Neural progenitor cell (in vitro differentiated cells): ENCODE measurements at regions not wholly inside any gene's neighbourhood (a gene's known extent, or its start where the extent isn't known, plus 50 kb on each side); places are given as distances from the start of the nearest gene placed in this dataset.

ENCODE experiments used
- DNase-seq: peaks from one replicate; pipeline ENCODE4 v3.0.0-alpha.2; 2016; ENCODE audit warnings: low spot score
- H2AFZ ChIP-seq: fragments of 200-600 bp; sonication (generic); replicated peaks from 2 replicates; pipeline ENCODE4 v1.6.1; 2016; ENCODE audit warnings: antibody characterized with exemption
- H3F3A ChIP-seq: fragments of 200-600 bp; sonication (generic); 2 replicates; pipeline ENCODE4 v1.6.1; 2016; ENCODE audit warnings: antibody characterized with exemption, low read depth
- H3K27ac ChIP-seq: fragments of 200-600 bp; sonication (generic); 2 replicates; pipeline ENCODE4 v1.5.1; 2016; ENCODE audit warnings: mild to moderate bottlenecking
- H3K27me3 ChIP-seq: fragments of 200-600 bp; sonication (generic); 2 replicates; pipeline ENCODE4 v1.6.1; 2016; ENCODE audit warnings: mild to moderate bottlenecking, moderate library complexity
- H3K36me3 ChIP-seq: fragments of 200-600 bp; sonication (generic); 2 replicates; pipeline ENCODE4 v1.5.1; 2016
- H3K4me1 ChIP-seq: fragments of 200-600 bp; sonication (generic); 2 replicates; pipeline ENCODE4 v1.6.1; 2016; ENCODE audit warnings: mixed run types
- H3K4me2 ChIP-seq: fragments of 200-600 bp; sonication (generic); 2 replicates; pipeline ENCODE4 v1.6.1; 2016
- H3K4me3 ChIP-seq: fragments of 200-600 bp; sonication (generic); 2 replicates; pipeline ENCODE4 v1.5.1; 2016
- H3K79me2 ChIP-seq: fragments of 200-600 bp; sonication (generic); 2 replicates; pipeline ENCODE4 v1.6.1; 2016; ENCODE audit warnings: low read depth
- H3K9ac ChIP-seq: fragments of 200-600 bp; sonication (generic); 2 replicates; pipeline ENCODE4 v1.6.1; 2016
- H3K9me3 ChIP-seq: fragments of 200-600 bp; sonication (generic); 2 replicates; pipeline ENCODE4 v1.5.1; 2016; ENCODE audit warnings: low read depth
- H4K20me1 ChIP-seq: fragments of 200-600 bp; sonication (generic); 2 replicates; pipeline ENCODE4 v1.6.1; 2016; ENCODE audit warnings: low read depth
- H3K27ac Mint-ChIP-seq: 3 replicates; pipeline ENCODE4 v1.8.0; 2021; ENCODE audit warnings: mixed read lengths
- H3K27me3 Mint-ChIP-seq: 2 replicates; pipeline ENCODE4 v1.8.0; 2022; ENCODE audit warnings: low read depth, mild to moderate bottlenecking, inconsistent platforms, moderate library complexity, mixed read lengths; ENCODE audit not compliant: insufficient read depth
- H3K36me3 Mint-ChIP-seq: 3 replicates; pipeline ENCODE4 v1.8.0; 2021; ENCODE audit warnings: mixed read lengths
- H3K4me1 Mint-ChIP-seq: 3 replicates; pipeline ENCODE4 v1.8.0; 2021; ENCODE audit warnings: mixed read lengths
- H3K4me3 Mint-ChIP-seq: 3 replicates; pipeline ENCODE4 v1.8.0; 2021; ENCODE audit warnings: mild to moderate bottlenecking, moderate library complexity, mixed read lengths
- H3K9me3 Mint-ChIP-seq: 3 replicates; pipeline ENCODE4 v1.8.0; 2020; ENCODE audit warnings: mixed read lengths
- CTCF ChIP-seq: fragments of 200-600 bp; sonication (generic); IDR thresholded peaks from 2 replicates; pipeline ENCODE4 v1.5.1; 2017; ENCODE audit warnings: antibody characterized with exemption, mild to moderate bottlenecking
- EZH2 ChIP-seq: fragments of 200-600 bp; sonication (generic); IDR thresholded peaks from 2 replicates; pipeline ENCODE4 v1.6.1; 2017; ENCODE audit warnings: antibody characterized with exemption, mild to moderate bottlenecking, moderate library complexity
- EZH2phosphoT487 ChIP-seq: fragments of 200-600 bp; sonication (generic); IDR thresholded peaks from 2 replicates; pipeline ENCODE4 v1.6.1; 2017; ENCODE audit warnings: antibody characterized with exemption

GRCh38 chr2:167478196-167478595, 589.9 kb downstream of the XIRP2 start:
- H3K79me2 ChIP-seq = no peaks in the 10 kb centered on the region
- H3K36me3 ChIP-seq = no peaks in the 10 kb centered on the region
- H3K9ac ChIP-seq = no peak overlapping the region
- H2AFZ ChIP-seq = no peak overlapping the region
- H3K27ac ChIP-seq = no peak overlapping the region
- H3F3A ChIP-seq = no peaks in the 10 kb centered on the region
- no peaks in the 10 kb centered on the region for H3K9me3 Mint-ChIP-seq
- H3K4me3 ChIP-seq = no peak overlapping the region
- no peak for TF ChIP-seq CTCF
- no peak for TF ChIP-seq EZH2
- no peak for TF ChIP-seq EZH2phosphoT487
- DNase-seq = no peak
- H3K4me3 Mint-ChIP-seq = no peak overlapping the region
- H3K27me3 ChIP-seq = no peaks in the 10 kb centered on the region
- peaks cover 30% of the 10 kb centered on the region for H3K4me1 Mint-ChIP-seq
- H4K20me1 ChIP-seq = no peaks in the 10 kb centered on the region
- H3K27ac Mint-ChIP-seq = no peak overlapping the region
- no peak overlapping the region for H3K4me2 ChIP-seq
- H3K27me3 Mint-ChIP-seq = no peaks in the 10 kb centered on the region
- H3K9me3 ChIP-seq = no peaks in the 10 kb centered on the region
- peaks cover 32% of the 10 kb centered on the region for H3K4me1 ChIP-seq
- no peaks in the 10 kb centered on the region for H3K36me3 Mint-ChIP-seq

- Mint-ChIP-seq H3K9me3 (no peaks in the 10 kb centered on the region), H3K27ac (peak overlapping the region; percentile 62), H3K4me1 (peaks cover 27% of the 10 kb centered on the region), H3K36me3 (no peaks in the 10 kb centered on the region), H3K27me3 (no peaks in the 10 kb centered on the region), H3K4me3 (no peak overlapping the region)
- Histone ChIP-seq H4K20me1 (no peaks in the 10 kb centered on the region), H3K27me3 (no peaks in the 10 kb centered on the region), H2AFZ (no peak overlapping the region), H3F3A (no peaks in the 10 kb centered on the region), H3K9ac (no peak overlapping the region), H3K4me3 (no peak overlapping the region), H3K36me3 (no peaks in the 10 kb centered on the region), H3K4me1 (peaks cover 38% of the 10 kb centered on the region), H3K27ac (no peak overlapping the region), H3K79me2 (no peaks in the 10 kb centered on the region), H3K4me2 (peak overlapping the region; percentile 28), H3K9me3 (no peaks in the 10 kb centered on the region)
- DNase-seq = peak; percentile 14
- TF ChIP-seq EZH2phosphoT487 = no peak
Measured at GRCh38 chr2:167475791-167476190, 587.5 kb downstream of the XIRP2 start.

GRCh38 chr2:167471734-167472133, 583.5 kb downstream of the XIRP2 start:
- no peak overlapping the region for H3K4me3 Mint-ChIP-seq
- no peak for TF ChIP-seq CTCF
- TF ChIP-seq EZH2phosphoT487 = no peak
- TF ChIP-seq EZH2 = no peak
- H3K36me3 ChIP-seq = no peaks in the 10 kb centered on the region
- no peaks in the 10 kb centered on the region for H3K79me2 ChIP-seq
- H3K4me2 ChIP-seq = peak overlapping the region; percentile 53
- H3K36me3 Mint-ChIP-seq = no peaks in the 10 kb centered on the region
- no peak overlapping the region for H3K4me3 ChIP-seq
- H3K27ac Mint-ChIP-seq = no peak overlapping the region
- peaks cover 17% of the 10 kb centered on the region for H3K4me1 Mint-ChIP-seq
- peaks cover 28% of the 10 kb centered on the region for H3K4me1 ChIP-seq
- H4K20me1 ChIP-seq = no peaks in the 10 kb centered on the region
- DNase-seq = peak; percentile 37
- no peaks in the 10 kb centered on the region for H3K27me3 ChIP-seq
- H3F3A ChIP-seq = no peaks in the 10 kb centered on the region
- H3K9ac ChIP-seq = no peak overlapping the region
- no peak overlapping the region for H3K27ac ChIP-seq
- H3K27me3 Mint-ChIP-seq = no peaks in the 10 kb centered on the region
- H3K9me3 ChIP-seq = no peaks in the 10 kb centered on the region
- no peak overlapping the region for H2AFZ ChIP-seq
- H3K9me3 Mint-ChIP-seq = no peaks in the 10 kb centered on the region

- no peaks in the 10 kb centered on the region for H3K9me3 ChIP-seq
- no peaks in the 10 kb centered on the region for H3K36me3 ChIP-seq
- Mint-ChIP-seq H3K36me3 (no peaks in the 10 kb centered on the region), H3K4me3 (no peak overlapping the region), H3K9me3 (no peaks in the 10 kb centered on the region), H3K4me1 (peaks cover 14% of the 10 kb centered on the region), H3K27me3 (no peaks in the 10 kb centered on the region), H3K27ac (no peak overlapping the region)
- H3K4me3 ChIP-seq = no peak overlapping the region
- no peak overlapping the region for H3K9ac ChIP-seq
- peak overlapping the region; percentile 53 for H3K4me2 ChIP-seq
- no peaks in the 10 kb centered on the region for H3K27me3 ChIP-seq
- H3K4me1 ChIP-seq = peaks cover 28% of the 10 kb centered on the region
- no peak for TF ChIP-seq EZH2phosphoT487
- no peak for TF ChIP-seq CTCF
- no peak for TF ChIP-seq EZH2
- no peaks in the 10 kb centered on the region for H3F3A ChIP-seq
- H3K79me2 ChIP-seq = no peaks in the 10 kb centered on the region
- no peak overlapping the region for H3K27ac ChIP-seq
- no peak overlapping the region for H2AFZ ChIP-seq
- H4K20me1 ChIP-seq = no peaks in the 10 kb centered on the region
- DNase-seq = no peak
Measured at GRCh38 chr2:167471332-167471731, 583.1 kb downstream of the XIRP2 start.
